C4-2B (cell line): ENCODE measurements at regions not wholly inside any gene's neighbourhood (a gene's known extent, or its start where the extent isn't known, plus 50 kb on each side); places are given as distances from the start of the nearest gene placed in this dataset.

Experiments used
- CTCF ChIP-seq: fragments of 450-650 bp; conservative IDR thresholded peaks from 2 replicates; pipeline ENCODE4 v1.5.1; 2017; ENCODE audit warnings: mild to moderate bottlenecking
- ZFX ChIP-seq: fragments of 450-650 bp; IDR thresholded peaks from 2 replicates; pipeline ENCODE4 v1.6.1; 2017

DNA sequence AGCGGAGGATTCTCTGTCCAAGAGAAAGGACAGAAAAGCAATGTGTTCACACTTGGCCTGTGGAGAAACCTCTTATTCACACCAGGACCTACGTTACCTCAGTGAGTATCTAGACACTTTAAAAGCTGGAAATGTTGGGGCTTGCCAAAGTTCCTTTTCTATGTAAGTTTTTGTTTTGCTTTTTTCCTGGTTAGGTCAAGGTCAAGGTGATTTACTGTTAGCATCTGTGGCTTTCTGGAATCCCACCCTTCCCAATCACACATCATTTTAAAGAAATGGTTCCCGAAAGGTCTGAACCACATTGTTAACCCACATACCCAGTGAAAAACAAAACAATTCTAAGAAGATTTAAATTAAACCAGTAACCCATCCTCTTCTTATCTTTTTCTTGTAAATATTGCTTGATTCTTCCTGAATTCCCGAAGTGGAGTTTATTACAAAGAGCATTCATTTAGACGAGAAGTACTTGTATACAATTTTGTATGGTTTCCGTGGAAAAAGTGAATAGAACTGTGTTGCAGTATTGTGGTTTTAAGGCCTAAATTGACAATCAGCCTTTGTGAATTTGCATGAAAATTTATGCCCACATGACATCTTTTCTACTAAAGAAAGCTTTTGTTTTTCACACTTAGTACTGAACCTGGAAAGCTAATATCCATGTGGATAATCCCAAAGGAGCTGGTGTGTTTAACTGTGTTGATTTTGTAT, 827.0 kb upstream of the IGFBP3 start:
- TF ChIP-seq CTCF = no peak
- no peak for TF ChIP-seq ZFX
